SK-N-MC (cell line): ENCODE measurements at regions not wholly inside any gene's neighbourhood (a gene's known extent, or its start where the extent isn't known, plus 50 kb on each side); places are given as distances from the start of the nearest gene placed in this dataset.

Experiments used
- EZH2 ChIP-seq: fragments of 200-600 bp; sonication (generic); IDR thresholded peaks from one replicate; pipeline ENCODE4 v1.6.1; 2017; ENCODE audit warnings: antibody characterized with exemption
- POLR2AphosphoS5 ChIP-seq: IDR thresholded peaks from 2 replicates; pipeline ENCODE4 v1.6.1; 2012; ENCODE audit warnings: mild to moderate bottlenecking, low read depth, low read length, borderline replicate concordance

DNA sequence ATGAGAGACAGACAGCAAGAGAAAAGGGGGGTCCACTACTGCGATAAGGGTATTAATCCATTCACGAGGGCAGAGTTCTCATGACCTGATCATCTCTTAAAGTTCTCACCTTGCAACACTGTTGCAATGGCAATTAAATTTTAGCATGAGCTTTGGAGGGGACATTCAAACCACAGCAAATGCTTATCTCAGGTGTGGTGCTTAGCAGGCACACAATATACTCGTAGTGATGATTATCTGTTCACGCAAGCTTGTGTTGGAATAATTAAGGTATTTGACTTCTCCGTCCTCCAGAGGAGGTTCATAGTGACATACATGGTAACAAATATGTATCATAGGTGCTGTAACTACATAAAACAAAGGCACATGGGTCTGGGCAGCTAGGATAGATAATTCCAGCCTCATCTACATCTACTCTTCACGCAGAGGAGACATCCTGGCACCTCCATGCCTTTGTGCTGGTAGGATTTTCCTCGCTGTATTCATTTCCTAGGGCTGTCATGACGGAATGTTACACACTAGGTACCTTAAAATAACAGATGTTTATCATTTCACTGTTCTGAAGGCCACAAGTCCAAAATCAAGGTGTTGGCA is 221.2 kb downstream of the RBM19 start:
- TF ChIP-seq EZH2 (no peak), POLR2AphosphoS5 (no peak)
